ENCODE measurements at regions not wholly inside any gene's neighbourhood (a gene's known extent, or its start where the extent isn't known, plus 50 kb on each side); places are given as distances from the start of the nearest gene placed in this dataset.

GRCh38 chr2:8508766-8509165 is 173.1 kb upstream of the ID2 start:
- TF ChIP-seq, protein P1, sequence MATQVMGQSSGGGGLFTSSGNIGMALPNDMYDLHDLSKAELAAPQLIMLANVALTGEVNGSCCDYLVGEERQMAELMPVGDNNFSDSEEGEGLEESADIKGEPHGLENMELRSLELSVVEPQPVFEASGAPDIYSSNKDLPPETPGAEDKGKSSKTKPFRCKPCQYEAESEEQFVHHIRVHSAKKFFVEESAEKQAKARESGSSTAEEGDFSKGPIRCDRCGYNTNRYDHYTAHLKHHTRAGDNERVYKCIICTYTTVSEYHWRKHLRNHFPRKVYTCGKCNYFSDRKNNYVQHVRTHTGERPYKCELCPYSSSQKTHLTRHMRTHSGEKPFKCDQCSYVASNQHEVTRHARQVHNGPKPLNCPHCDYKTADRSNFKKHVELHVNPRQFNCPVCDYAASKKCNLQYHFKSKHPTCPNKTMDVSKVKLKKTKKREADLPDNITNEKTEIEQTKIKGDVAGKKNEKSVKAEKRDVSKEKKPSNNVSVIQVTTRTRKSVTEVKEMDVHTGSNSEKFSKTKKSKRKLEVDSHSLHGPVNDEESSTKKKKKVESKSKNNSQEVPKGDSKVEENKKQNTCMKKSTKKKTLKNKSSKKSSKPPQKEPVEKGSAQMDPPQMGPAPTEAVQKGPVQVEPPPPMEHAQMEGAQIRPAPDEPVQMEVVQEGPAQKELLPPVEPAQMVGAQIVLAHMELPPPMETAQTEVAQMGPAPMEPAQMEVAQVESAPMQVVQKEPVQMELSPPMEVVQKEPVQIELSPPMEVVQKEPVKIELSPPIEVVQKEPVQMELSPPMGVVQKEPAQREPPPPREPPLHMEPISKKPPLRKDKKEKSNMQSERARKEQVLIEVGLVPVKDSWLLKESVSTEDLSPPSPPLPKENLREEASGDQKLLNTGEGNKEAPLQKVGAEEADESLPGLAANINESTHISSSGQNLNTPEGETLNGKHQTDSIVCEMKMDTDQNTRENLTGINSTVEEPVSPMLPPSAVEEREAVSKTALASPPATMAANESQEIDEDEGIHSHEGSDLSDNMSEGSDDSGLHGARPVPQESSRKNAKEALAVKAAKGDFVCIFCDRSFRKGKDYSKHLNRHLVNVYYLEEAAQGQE (IDR thresholded peaks at IDR 0.05; ENCODE audit: insufficient read depth in 1 of 2, low read depth in 2 of 2, low read length in 2 of 2) = no peak
- no peak for TF ChIP-seq POLR2AphosphoS5 (IDR thresholded peaks at IDR 0.05; ENCODE audit: low read depth, low read length)
- no peak for TF ChIP-seq TAF1 (IDR thresholded peaks at IDR 0.05; ENCODE audit: borderline replicate concordance, insufficient read depth, low read length)
